CD4-positive, alpha-beta T cell treated with Interleukin-4 for 1 hour (primary cell): ENCODE measurements at regions not wholly inside any gene's neighbourhood (a gene's known extent, or its start where the extent isn't known, plus 50 kb on each side); places are given as distances from the start of the nearest gene placed in this dataset.
"Not testable (repeated sequence)": the region's sequence is repeated elsewhere in the genome, so short reads cannot be mapped to it uniquely, and the experiment has no call there.

ENCODE experiments used
- DNase-seq, 2 donors: peaks; one replicate each; pipeline ENCODE4 v3.0.0-alpha.2; 2020 to 2022

DNA sequence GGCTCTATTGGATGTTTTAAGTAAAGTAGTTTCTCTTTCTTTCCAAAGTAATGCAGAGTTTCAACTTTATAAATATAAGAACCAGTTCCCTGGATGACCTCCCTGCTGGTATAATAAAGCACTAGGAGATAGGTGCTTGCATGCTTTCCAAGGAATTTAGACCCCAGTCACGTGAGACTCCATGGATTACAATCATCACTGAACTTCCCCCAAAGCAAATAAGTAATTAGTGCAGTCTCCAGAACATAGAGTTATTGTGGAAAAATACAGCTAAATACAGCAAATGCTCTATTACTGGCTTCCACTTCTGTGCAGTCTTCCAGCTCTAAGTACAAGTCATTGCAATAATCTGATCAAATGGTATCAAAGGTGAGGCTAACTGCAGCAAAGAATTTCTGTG is 220.2 kb upstream of the STEAP1 start:
- no peak for DNase-seq

DNA sequence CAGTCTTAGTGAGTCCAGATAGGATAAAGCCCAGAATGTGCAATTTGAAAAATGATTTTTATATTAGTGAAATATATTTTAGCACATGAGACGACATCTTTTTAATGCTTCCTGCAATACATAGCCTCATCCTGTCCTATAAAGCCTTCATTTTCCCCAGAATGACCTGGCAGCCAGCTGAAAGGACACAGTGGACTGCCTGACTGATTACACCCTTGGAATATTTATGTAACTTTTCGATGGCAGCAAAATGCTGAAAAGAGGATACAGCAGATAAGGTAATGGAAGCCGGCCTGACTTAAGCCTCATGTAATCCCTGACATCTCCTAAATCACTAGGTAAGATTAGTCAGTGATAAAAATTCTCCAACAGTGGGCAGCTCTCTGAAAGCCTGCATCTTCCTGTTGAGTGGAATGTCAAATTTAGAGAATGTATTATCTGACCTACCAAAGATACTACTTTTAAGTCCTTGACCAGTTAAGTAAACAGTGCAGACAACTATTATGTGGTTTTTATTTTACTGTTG is 210.7 kb upstream of the STEAP1 start:
- DNase-seq, result no peak

DNA sequence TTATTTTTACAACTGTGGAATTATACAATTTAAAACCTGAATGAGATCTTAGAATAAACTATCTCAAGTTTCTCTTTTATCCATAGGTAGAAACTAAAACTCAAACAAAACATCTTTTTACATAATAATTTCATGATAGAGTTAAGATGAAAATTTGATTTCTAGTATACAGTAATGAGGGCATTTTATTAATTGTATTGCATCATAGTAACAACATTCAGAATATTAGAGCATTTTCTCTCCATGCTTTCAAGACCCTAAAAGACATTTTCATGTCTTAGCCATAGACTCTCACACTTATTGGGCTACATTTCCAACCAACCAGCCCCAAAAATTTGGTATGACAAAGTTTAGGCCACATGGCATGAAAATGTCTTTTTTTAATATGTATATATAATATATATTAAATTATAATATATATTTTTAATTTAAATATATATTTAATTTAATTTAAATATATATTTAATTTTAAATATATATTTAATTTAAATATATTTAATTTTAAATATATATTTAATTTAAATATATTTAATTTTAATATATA is 195.7 kb upstream of the STEAP1 start:
- DNase-seq, result no peak

GRCh38 chr7:89966067-89966664 is 188.1 kb upstream of the STEAP1 start:
- no peak for DNase-seq

- no peak for DNase-seq
These were observed 178.7 kb upstream of the STEAP1 start for GRCh38 chr7:89975577-89975976.

DNA sequence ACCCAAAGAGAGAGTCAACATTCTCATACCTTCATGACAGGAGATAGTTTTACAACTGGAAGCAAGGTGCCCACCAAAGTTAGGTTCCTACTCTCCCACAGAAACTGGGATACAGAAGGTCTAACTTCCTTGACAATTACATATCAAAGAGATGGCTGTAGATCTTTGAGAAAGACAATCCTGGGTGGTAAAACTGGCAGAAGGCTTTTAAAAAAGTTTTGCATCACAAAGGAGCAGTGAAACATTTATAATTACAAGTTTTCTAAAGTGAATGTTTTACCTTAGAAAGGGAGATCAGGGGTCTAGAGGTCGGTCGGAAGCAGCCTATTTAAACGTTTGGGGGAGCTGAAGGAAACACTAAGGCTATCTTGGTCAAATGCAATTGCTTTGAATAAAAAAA is 166.6 kb upstream of the STEAP1 start:
- no peak for DNase-seq

GRCh38 chr7:89988074-89988473 is 166.2 kb upstream of the STEAP1 start:
- DNase-seq, result no peak

DNA sequence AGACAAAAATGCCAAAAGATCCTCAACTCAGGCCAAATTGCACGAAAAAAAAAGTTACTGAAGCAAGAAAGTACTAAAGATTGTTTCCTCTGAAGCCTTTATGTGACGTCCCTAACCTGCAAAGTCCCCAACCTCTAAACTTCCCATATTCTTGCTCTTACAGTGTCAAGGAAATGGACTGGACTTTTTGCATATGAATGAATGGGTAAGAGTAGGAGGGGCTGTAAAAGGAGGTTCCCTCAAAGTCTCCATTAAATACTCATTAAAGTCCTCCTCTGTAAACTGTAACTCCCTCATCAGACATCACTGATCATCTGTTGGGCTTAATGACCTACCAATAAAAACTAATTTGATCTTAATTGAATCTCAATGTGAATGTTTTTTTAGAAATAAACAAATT is 164.8 kb upstream of the STEAP1 start:
- DNase-seq, result no peak

DNA sequence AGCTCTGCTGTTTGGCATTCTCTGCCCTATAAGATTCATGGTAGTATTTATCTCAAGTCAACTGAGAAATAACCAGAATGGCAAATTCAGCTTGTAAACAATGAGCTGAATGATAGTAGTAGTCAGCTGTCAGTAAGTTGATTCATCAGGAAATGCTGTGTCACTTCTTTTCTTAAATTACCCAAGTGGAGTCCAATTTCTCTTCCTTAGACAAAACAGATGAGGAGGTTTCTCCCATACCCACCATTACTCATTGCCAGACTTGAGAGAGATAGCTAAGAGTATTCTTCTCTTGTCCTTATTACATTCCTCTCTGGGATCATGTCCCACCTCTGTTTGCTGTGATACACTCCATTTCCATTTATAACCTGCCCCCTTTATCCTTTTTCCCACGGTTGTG is 159.8 kb upstream of the STEAP1 start:
- no peak for DNase-seq

DNA sequence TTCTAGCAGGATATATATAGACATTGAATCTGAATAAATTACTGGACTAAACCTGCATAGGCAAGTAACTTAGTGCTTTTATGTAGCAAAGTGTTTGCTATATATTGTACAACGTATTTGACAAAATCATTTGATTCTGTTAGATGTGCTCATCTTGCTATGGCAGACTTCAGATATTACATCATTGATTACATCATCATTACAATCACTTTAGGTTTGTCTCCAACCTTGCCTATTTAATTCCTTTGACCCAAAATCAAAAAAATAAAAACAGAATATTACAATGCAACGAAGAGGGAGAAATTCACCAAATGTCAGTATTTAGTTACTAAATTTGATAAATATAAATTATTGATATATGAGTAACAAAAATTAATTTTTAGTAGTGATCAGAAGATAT is 155.7 kb upstream of the STEAP1 start:
- no peak for DNase-seq

DNA sequence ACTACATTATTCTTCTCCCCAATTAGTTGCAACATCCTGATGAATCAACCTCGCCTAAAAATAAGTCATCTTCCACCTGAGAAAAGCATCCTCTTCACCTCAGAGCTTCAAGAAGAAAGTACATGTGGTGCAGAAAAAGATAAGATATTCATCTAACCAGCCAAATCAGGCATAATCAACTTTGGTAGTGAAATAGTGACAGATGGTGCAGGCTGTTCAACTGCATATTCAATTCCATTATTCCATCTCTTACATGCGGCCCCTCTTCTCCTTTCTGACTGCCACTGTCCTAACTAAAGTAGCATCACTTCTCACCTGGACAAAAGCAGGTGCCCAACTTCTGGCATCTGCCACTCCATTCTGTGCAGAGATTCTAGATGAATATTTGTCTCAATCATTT is 148.4 kb upstream of the STEAP1 start:
- no peak for DNase-seq

- DNase-seq, result no peak
These were observed 147.1 kb upstream of the STEAP1 start for GRCh38 chr7:90007001-90007654.

DNA sequence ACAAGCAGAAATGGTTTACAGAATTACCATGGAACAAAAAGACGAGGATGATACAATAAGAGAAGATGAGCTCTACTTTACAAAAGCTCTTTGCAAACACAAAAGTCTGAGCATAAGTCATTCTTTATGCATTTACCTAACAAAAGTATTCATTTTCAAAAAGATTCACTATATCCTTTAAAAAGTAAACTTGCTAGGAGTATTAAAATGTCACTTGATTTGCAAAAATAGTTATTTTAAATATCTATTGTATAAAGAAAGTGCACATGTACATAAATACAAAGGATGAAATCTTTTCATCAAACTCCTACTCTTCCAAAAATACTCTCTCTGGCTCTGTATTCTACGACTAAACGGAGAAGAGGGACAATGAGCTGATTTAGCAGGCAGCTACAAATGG is 146.4 kb upstream of the STEAP1 start:
- no peak for DNase-seq

GRCh38 chr7:90022213-90022612 is 132.1 kb upstream of the STEAP1 start:
- DNase-seq, result no peak

DNA sequence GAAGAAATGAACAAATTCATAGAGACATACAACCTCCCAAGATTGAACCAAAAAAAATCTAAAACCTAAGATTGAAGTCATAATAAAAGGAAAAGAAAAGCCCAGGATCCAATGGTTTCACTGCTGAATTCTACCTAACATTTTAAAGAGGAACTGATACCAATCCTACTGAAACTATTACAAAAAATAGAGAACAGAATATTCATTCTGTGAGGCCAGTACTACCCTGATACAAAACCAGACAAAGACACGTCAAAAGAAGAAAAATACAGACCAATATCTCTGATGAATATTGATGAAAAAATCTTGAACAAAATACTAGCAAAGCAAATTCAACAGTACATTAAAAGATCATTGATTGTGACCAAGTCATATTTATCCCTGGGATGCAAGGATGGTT is 128.5 kb upstream of the STEAP1 start:
- no peak for DNase-seq

DNA sequence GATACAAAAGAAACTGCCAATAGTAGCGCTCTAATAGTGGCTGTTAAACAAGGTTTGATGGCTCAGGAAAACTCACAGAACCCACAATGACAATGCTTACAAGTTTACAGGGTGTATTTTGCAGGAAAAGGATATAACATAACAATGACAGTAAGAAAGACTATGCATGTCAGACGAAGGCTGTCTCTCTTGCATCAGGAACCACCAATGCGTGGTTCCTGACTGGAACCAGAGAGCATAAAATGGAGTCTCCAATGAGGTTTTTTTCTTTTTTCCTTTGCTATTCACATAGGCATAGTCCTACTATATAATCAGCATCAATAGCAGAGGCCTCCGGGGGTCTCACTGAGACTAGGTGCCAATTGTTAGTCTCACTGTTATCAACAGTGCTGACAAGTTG is 120.4 kb upstream of the STEAP1 start:
- DNase-seq, result no peak

DNA sequence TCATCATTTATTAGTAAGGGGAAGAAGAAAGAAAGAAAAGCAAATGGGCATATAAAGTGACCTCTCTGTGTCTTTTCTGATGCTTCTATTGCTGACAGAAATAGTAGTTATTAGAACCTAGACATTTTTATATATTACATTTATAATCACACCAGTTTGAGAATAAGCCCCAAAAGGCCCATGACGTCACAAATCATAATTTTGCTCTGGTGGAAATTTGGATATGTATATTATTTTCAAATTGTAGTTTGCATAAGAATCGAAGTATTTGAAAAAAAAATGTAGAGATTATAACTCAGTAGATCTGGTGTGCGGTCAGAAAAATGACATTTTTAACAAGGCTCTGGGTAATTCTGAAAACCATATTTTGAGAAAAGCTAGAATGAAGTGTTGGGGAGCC is 101.2 kb upstream of the STEAP1 start:
- DNase-seq, result no peak

DNA sequence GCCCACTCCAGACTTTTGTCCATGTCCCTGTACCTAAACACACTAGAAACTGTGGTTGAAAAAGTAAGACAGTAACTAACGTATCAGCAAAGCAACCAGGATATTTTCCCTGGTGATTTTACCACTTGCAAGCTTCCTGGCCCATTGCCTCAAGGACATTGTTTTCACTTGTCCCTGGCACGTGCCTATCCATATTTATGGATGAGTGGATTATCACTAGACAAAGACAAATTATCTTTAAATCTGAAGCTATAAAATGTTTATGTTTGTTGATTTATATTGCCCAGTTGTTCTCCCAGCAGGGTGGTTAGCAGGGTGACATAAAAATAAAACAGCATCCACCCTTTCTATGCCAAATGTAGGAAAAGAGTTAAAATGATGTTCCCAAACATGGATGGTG is 93.2 kb upstream of the STEAP1 start:
- no peak for DNase-seq

- DNase-seq, result no peak
These were observed 89.9 kb upstream of the STEAP1 start for GRCh38 chr7:90064370-90064769.

GRCh38 chr7:90067171-90067570 is 87.1 kb upstream of the STEAP1 start:
- DNase-seq, result no peak

GRCh38 chr7:90070238-90070637 is 84.0 kb upstream of the STEAP1 start:
- not testable (repeated sequence) for DNase-seq

GRCh38 chr7:90078921-90079320 is 75.3 kb upstream of the STEAP1 start:
- no peak for DNase-seq

DNA sequence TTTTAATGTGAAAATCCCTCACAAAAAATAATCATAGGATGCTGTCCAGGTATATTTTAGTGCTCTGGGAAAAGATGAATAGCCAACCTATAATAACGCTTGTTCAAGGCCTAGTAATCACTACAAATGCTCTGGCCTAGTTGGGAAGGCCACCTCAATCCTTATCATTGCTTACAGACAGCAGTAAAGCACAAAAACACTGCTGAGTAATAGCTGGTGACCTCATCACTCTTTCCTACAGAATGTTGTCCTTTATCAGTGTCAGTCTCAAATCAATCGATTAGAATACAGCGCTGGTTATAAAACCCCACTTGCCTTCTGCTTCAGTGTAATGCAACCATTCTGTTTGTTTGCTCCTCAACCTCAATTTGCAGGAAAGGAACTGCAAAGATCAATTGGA is 72.6 kb upstream of the STEAP1 start:
- DNase-seq, result no peak

- DNase-seq, result no peak
These were observed 61.8 kb upstream of the STEAP1 start for GRCh38 chr7:90092506-90092905.

GRCh38 chr7:90094030-90094429 is 60.2 kb upstream of the STEAP1 start:
- DNase-seq, result no peak
